ENCODE measurements at regions not wholly inside any gene's neighbourhood (a gene's known extent, or its start where the extent isn't known, plus 50 kb on each side); places are given as distances from the start of the nearest gene placed in this dataset.

DNA sequence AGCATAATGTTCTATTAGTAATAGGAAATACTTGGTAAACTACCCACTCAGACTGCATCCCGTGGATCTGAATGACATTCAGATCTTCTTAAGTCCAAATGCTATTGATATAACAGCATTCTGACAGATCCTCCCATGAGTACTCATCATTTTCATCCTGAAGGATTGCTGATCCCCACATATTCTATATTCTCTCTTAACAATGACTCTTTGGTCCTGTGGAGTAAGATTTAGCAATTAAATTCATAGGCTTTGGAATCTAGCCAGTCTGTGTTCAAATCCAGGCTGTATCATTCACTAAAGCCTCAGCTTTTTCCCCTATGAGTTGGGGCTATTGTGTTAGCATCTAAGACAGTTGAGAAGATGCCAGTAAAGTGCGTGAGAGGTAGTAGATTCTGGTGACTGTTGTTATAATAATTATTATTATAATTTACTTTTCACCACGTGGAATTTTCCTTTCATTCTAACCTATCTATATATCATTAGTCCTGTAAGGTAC lies 591.3 kb upstream of the SYT4 start:
- Mint-ChIP-seq H3K4me1 (ENCODE audit: low read depth, unreplicated experiment) (peaks cover 11% of the 10 kb centered on the region), H3K27ac (ENCODE audit: unreplicated experiment) (no peak overlapping the region), H3K36me3 (ENCODE audit: low read depth, unreplicated experiment) (no peaks in the 10 kb centered on the region), H3K27me3 (ENCODE audit: low read depth, unreplicated experiment) (no peaks in the 10 kb centered on the region), H3K4me3 (ENCODE audit: unreplicated experiment) (no peak overlapping the region), H3K9me3 (ENCODE audit: unreplicated experiment) (peaks cover 2% of the 10 kb centered on the region)
- Histone ChIP-seq H3K36me3 (ENCODE audit: insufficient read depth, low read length) (no peaks in the 10 kb centered on the region), H4K20me1 (ENCODE audit: insufficient read depth, low read length) (no peaks in the 10 kb centered on the region), H3K79me2 (ENCODE audit: insufficient read depth, low read length) (no peaks in the 10 kb centered on the region), H3K9me3 (ENCODE audit: insufficient read depth, low read depth, low read length) (no peaks in the 10 kb centered on the region), H3K27me3 (ENCODE audit: insufficient read depth, low read length) (no peaks in the 10 kb centered on the region), H3K4me1 (ENCODE audit: insufficient read depth, low read length) (peaks cover 11% of the 10 kb centered on the region), H3K27ac (ENCODE audit: low read depth, low read length) (no peak overlapping the region), H3K9ac (ENCODE audit: low read length) (no peak overlapping the region), H3K4me2 (ENCODE audit: low read length) (no peak overlapping the region), H2AFZ (ENCODE audit: low read depth, low read length) (no peak overlapping the region), H3K4me3 (ENCODE audit: insufficient read depth, low read depth, low read length) (no peak overlapping the region)
- FAIRE-seq: no peak
- no peak for DNase-seq (ENCODE audit: low read depth)
- TF ChIP-seq, protein P1, sequence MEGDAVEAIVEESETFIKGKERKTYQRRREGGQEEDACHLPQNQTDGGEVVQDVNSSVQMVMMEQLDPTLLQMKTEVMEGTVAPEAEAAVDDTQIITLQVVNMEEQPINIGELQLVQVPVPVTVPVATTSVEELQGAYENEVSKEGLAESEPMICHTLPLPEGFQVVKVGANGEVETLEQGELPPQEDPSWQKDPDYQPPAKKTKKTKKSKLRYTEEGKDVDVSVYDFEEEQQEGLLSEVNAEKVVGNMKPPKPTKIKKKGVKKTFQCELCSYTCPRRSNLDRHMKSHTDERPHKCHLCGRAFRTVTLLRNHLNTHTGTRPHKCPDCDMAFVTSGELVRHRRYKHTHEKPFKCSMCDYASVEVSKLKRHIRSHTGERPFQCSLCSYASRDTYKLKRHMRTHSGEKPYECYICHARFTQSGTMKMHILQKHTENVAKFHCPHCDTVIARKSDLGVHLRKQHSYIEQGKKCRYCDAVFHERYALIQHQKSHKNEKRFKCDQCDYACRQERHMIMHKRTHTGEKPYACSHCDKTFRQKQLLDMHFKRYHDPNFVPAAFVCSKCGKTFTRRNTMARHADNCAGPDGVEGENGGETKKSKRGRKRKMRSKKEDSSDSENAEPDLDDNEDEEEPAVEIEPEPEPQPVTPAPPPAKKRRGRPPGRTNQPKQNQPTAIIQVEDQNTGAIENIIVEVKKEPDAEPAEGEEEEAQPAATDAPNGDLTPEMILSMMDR (IDR thresholded peaks at IDR 0.05; ENCODE audit: insufficient read depth, low read depth, low read length): no peak
- TF ChIP-seq EZH2 (IDR thresholded peaks at IDR 0.05; ENCODE audit: insufficient read depth, low read length): no peak

DNA sequence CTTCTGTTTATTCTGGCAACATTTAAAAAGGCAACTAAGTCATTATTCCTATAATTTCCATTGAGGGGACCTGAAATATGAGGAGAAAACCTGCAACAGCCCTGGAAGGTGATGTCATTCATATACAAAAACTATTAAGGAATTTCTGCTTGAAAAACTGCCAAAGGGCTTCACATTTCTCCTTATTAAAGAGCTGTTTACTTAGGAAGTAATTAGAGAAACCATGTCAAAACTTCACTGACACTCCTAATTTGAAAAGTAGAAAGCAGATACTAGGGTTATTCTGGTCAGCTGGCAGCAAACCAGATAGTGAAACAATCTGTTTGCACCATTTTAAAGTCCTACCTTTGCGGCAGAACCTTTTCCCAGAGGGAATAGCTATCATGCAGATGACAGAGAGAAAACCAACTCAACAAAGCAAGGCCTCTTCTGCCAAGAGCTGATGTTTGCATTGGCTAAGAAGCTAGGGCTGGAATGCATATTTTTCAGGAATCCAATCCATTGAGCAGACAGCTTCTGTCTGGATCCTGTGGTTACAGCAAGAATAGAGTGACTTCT lies 592.2 kb upstream of the SYT4 start:
- Histone ChIP-seq H3K79me2 (ENCODE audit: insufficient read depth, low read length) (no peaks in the 10 kb centered on the region), H3K4me1 (ENCODE audit: insufficient read depth, low read length) (peaks cover 11% of the 10 kb centered on the region), H3K9ac (ENCODE audit: low read length) (peak overlapping the region; percentile 26), H3K27me3 (ENCODE audit: insufficient read depth, low read length) (no peaks in the 10 kb centered on the region), H3K36me3 (ENCODE audit: insufficient read depth, low read length) (no peaks in the 10 kb centered on the region), H3K27ac (ENCODE audit: low read depth, low read length) (peak overlapping the region; percentile 51), H4K20me1 (ENCODE audit: insufficient read depth, low read length) (no peaks in the 10 kb centered on the region), H3K9me3 (ENCODE audit: insufficient read depth, low read depth, low read length) (no peaks in the 10 kb centered on the region), H3K4me3 (ENCODE audit: insufficient read depth, low read depth, low read length) (no peak overlapping the region), H3K4me2 (ENCODE audit: low read length) (peak overlapping the region; percentile 66), H2AFZ (ENCODE audit: low read depth, low read length) (peak overlapping the region; percentile 9)
- Mint-ChIP-seq H3K9me3 (ENCODE audit: unreplicated experiment) (peaks cover 2% of the 10 kb centered on the region), H3K36me3 (ENCODE audit: low read depth, unreplicated experiment) (no peaks in the 10 kb centered on the region), H3K27me3 (ENCODE audit: low read depth, unreplicated experiment) (no peaks in the 10 kb centered on the region), H3K4me1 (ENCODE audit: low read depth, unreplicated experiment) (peaks cover 11% of the 10 kb centered on the region), H3K27ac (ENCODE audit: unreplicated experiment) (peak overlapping the region; percentile 28), H3K4me3 (ENCODE audit: unreplicated experiment) (no peak overlapping the region)
- DNase-seq (ENCODE audit: low read depth) (peak; percentile 94), FAIRE-seq (no peak)
- TF ChIP-seq, protein P1 (IDR thresholded peaks at IDR 0.05; ENCODE audit: insufficient read depth, low read depth, low read length): no peak
- no peak for TF ChIP-seq EZH2 (IDR thresholded peaks at IDR 0.05; ENCODE audit: insufficient read depth, low read length)

DNA sequence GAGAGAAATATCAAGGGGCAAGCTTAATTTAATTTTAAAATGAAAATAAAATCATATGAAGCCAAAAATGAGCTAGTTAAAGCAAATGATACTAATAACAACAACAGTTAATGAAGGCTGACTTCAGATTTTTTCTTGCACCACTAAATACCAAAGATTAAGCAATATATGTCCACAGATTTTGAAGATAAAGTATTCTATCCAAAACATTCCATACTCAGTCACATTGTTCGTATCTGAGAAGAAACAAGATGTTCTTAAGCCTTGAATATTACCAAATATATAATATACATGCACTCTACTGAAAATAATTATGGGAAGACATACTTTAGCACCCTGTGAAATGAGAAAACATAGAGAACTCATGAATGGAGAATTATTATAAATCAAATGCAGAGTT lies 593.3 kb upstream of the SYT4 start:
- H3K4me2 ChIP-seq (ENCODE audit: low read length): no peak overlapping the region
- no peak overlapping the region for H3K4me3 ChIP-seq (ENCODE audit: insufficient read depth, low read depth, low read length)
- no peak overlapping the region for H3K9ac ChIP-seq (ENCODE audit: low read length)
- H3K4me1 ChIP-seq (ENCODE audit: insufficient read depth, low read length): peaks cover 11% of the 10 kb centered on the region
- H3K36me3 Mint-ChIP-seq (ENCODE audit: low read depth, unreplicated experiment): no peaks in the 10 kb centered on the region
- H2AFZ ChIP-seq (ENCODE audit: low read depth, low read length): no peak overlapping the region
- no peaks in the 10 kb centered on the region for H3K27me3 Mint-ChIP-seq (ENCODE audit: low read depth, unreplicated experiment)
- H3K79me2 ChIP-seq (ENCODE audit: insufficient read depth, low read length): no peaks in the 10 kb centered on the region
- DNase-seq (ENCODE audit: low read depth) (no peak), FAIRE-seq (no peak)
- H3K36me3 ChIP-seq (ENCODE audit: insufficient read depth, low read length): no peaks in the 10 kb centered on the region
- no peaks in the 10 kb centered on the region for H3K9me3 ChIP-seq (ENCODE audit: insufficient read depth, low read depth, low read length)
- peaks cover 11% of the 10 kb centered on the region for H3K4me1 Mint-ChIP-seq (ENCODE audit: low read depth, unreplicated experiment)
- no peak overlapping the region for H3K27ac ChIP-seq (ENCODE audit: low read depth, low read length)
- H3K27me3 ChIP-seq (ENCODE audit: insufficient read depth, low read length): no peaks in the 10 kb centered on the region
- H3K27ac Mint-ChIP-seq (ENCODE audit: unreplicated experiment): no peak overlapping the region
- peaks cover 2% of the 10 kb centered on the region for H3K9me3 Mint-ChIP-seq (ENCODE audit: unreplicated experiment)
- H3K4me3 Mint-ChIP-seq (ENCODE audit: unreplicated experiment): no peak overlapping the region
- no peak for TF ChIP-seq EZH2 (IDR thresholded peaks at IDR 0.05; ENCODE audit: insufficient read depth, low read length)
- TF ChIP-seq, protein P1 (IDR thresholded peaks at IDR 0.05; ENCODE audit: insufficient read depth, low read depth, low read length): no peak
- no peaks in the 10 kb centered on the region for H4K20me1 ChIP-seq (ENCODE audit: insufficient read depth, low read length)
